WTC11 (cell line): ENCODE measurements at regions not wholly inside any gene's neighbourhood (a gene's known extent, or its start where the extent isn't known, plus 50 kb on each side); places are given as distances from the start of the nearest gene placed in this dataset.

Experiments
- ATAC-seq: fragments of 200-7000 bp; cut with Tn5 transposase; 2 replicates; pipeline ENCODE4 v1.10.0; 2021; ENCODE audit warnings: mild to moderate bottlenecking, moderate library complexity
- CTCF ChIA-PET: fragments of 300-600 bp; sonication (Branson Sonifier 250); formaldehyde crosslinking; loops from one replicate; lab custom pipeline; 2021; ENCODE audit warnings: antibody characterized with exemption; lab: Charles Lee
- POLR2A ChIA-PET: fragments of 350-600 bp; sonication (Branson Sonifier 250); formaldehyde crosslinking; loops from one replicate; lab custom pipeline; 2021; ENCODE audit warnings: antibody characterized with exemption; lab: Charles Lee
- DNase-seq: peaks from one replicate; pipeline ENCODE4 v3.0.0; 2021; ENCODE audit warnings: low spot score
- H3K27ac Mint-ChIP-seq: 2 replicates; pipeline ENCODE4 v1.8.0; 2021; ENCODE audit warnings: mixed read lengths
- H3K27me3 Mint-ChIP-seq: 2 replicates; pipeline ENCODE4 v1.8.0; 2021; ENCODE audit warnings: low read depth, mild to moderate bottlenecking, moderate library complexity, mixed read lengths
- H3K36me3 Mint-ChIP-seq: 2 replicates; pipeline ENCODE4 v1.8.0; 2021; ENCODE audit warnings: mixed read lengths
- H3K4me1 Mint-ChIP-seq: 2 replicates; pipeline ENCODE4 v1.8.0; 2022; ENCODE audit warnings: mixed read lengths
- H3K4me3 Mint-ChIP-seq: 2 replicates; pipeline ENCODE4 v1.8.0; 2021; ENCODE audit warnings: mild to moderate bottlenecking, moderate library complexity, mixed read lengths
- H3K9me3 Mint-ChIP-seq: 2 replicates; pipeline ENCODE4 v1.8.0; 2021; ENCODE audit warnings: mixed read lengths
- ELF4 ChIP-seq: sonication (generic); formaldehyde crosslinking; IDR thresholded peaks from 2 replicates; pipeline ENCODE4 v1.8.1; 2022; ENCODE audit warnings: low read depth, mild to moderate bottlenecking, moderate library complexity, missing genetic modification reagents
- GRHL2 ChIP-seq: fragments of 250-450 bp; sonication (Bioruptor Pico); IDR thresholded peaks from 2 replicates; pipeline ENCODE4 v1.8.0; 2022; ENCODE audit warnings: mild to moderate bottlenecking, moderate library complexity; ENCODE audit not compliant: insufficient replicate concordance, severe bottlenecking
- JUN ChIP-seq: sonication (generic); formaldehyde crosslinking; IDR thresholded peaks from 2 replicates; pipeline ENCODE4 v1.8.0; 2023; ENCODE audit warnings: mild to moderate bottlenecking, missing genetic modification reagents
- SOX15 ChIP-seq: fragments of 250-450 bp; sonication (Bioruptor Pico); IDR thresholded peaks from 2 replicates; pipeline ENCODE4 v1.9.0; 2021; ENCODE audit warnings: mild to moderate bottlenecking
- TCF7 ChIP-seq: sonication (generic); formaldehyde crosslinking; IDR thresholded peaks from 2 replicates; pipeline ENCODE4 v1.8.0; 2022; ENCODE audit warnings: mild to moderate bottlenecking, low read depth, missing genetic modification reagents, moderate library complexity
- ZBTB21 ChIP-seq: sonication (generic); formaldehyde crosslinking; IDR thresholded peaks from 2 replicates; pipeline ENCODE4 v1.8.1; 2023; ENCODE audit warnings: mild to moderate bottlenecking, missing genetic modification reagents, borderline replicate concordance
- ZNF219 ChIP-seq: sonication (generic); formaldehyde crosslinking; IDR thresholded peaks from 2 replicates; pipeline ENCODE4 v1.8.0; 2023; ENCODE audit warnings: missing genetic modification reagents, mild to moderate bottlenecking, borderline replicate concordance
- ZNF416 ChIP-seq: fragments of 250-450 bp; sonication (Bioruptor Pico); IDR thresholded peaks from 2 replicates; pipeline ENCODE4 v1.9.0; 2021; ENCODE audit warnings: mild to moderate bottlenecking, inconsistent platforms
- TF ChIP-seq, protein P1 (sequence below): sonication (generic); formaldehyde crosslinking; IDR thresholded peaks from 2 replicates; pipeline ENCODE4 v1.8.0; 2023; ENCODE audit warnings: missing genetic modification reagents, mild to moderate bottlenecking, borderline replicate concordance
- TF ChIP-seq, protein P2 (sequence below): sonication (generic); formaldehyde crosslinking; IDR thresholded peaks from 2 replicates; pipeline ENCODE4 v1.8.1; 2022; ENCODE audit warnings: missing genetic modification reagents, borderline replicate concordance
- TF ChIP-seq, protein P3 (sequence below): sonication (generic); formaldehyde crosslinking; IDR thresholded peaks from 2 replicates; pipeline ENCODE4 v1.8.0; 2023; ENCODE audit warnings: mild to moderate bottlenecking, missing genetic modification reagents
- TF ChIP-seq, protein P4 (sequence below): sonication (generic); formaldehyde crosslinking; IDR thresholded peaks from 2 replicates; pipeline ENCODE4 v1.8.1; 2023; ENCODE audit warnings: mild to moderate bottlenecking, missing genetic modification reagents, moderate library complexity
- TF ChIP-seq, protein P5 (sequence below): sonication (generic); formaldehyde crosslinking; IDR thresholded peaks from 2 replicates; pipeline ENCODE4 v1.8.1; 2022; ENCODE audit warnings: mild to moderate bottlenecking, moderate library complexity, missing genetic modification reagents
- TF ChIP-seq, protein P6 (sequence below): sonication (generic); formaldehyde crosslinking; IDR thresholded peaks from 2 replicates; pipeline ENCODE4 v1.8.1; 2022; ENCODE audit warnings: low read depth, missing genetic modification reagents, borderline replicate concordance
- TF ChIP-seq, protein P7 (sequence below): fragments of 200-600 bp; IDR thresholded peaks from 2 replicates; pipeline ENCODE4 v1.8.0; 2022; ENCODE audit warnings: antibody characterized with exemption

DNA sequence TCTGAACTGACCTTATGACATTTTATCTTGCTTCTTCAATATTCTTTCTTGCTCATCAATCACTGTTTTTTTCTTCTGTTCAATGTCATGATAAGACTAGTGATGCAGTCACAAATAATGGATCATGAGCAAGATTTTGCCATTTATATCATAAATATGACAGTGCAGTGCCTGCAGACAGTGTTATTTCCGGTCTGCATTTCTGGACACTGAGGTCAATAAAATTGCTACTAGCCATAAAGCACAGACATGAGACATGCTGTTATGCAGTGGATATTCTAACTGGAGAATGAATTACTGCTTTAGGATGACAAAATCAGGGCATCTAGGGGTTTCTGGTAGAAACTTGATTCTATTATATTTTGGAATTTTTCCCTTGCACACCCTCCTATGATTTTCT is 1509.7 kb upstream of the LRRTM3 start (continued):
- TF ChIP-seq, protein P1, sequence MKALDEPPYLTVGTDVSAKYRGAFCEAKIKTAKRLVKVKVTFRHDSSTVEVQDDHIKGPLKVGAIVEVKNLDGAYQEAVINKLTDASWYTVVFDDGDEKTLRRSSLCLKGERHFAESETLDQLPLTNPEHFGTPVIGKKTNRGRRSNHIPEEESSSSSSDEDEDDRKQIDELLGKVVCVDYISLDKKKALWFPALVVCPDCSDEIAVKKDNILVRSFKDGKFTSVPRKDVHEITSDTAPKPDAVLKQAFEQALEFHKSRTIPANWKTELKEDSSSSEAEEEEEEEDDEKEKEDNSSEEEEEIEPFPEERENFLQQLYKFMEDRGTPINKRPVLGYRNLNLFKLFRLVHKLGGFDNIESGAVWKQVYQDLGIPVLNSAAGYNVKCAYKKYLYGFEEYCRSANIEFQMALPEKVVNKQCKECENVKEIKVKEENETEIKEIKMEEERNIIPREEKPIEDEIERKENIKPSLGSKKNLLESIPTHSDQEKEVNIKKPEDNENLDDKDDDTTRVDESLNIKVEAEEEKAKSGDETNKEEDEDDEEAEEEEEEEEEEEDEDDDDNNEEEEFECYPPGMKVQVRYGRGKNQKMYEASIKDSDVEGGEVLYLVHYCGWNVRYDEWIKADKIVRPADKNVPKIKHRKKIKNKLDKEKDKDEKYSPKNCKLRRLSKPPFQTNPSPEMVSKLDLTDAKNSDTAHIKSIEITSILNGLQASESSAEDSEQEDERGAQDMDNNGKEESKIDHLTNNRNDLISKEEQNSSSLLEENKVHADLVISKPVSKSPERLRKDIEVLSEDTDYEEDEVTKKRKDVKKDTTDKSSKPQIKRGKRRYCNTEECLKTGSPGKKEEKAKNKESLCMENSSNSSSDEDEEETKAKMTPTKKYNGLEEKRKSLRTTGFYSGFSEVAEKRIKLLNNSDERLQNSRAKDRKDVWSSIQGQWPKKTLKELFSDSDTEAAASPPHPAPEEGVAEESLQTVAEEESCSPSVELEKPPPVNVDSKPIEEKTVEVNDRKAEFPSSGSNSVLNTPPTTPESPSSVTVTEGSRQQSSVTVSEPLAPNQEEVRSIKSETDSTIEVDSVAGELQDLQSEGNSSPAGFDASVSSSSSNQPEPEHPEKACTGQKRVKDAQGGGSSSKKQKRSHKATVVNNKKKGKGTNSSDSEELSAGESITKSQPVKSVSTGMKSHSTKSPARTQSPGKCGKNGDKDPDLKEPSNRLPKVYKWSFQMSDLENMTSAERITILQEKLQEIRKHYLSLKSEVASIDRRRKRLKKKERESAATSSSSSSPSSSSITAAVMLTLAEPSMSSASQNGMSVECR: no peak
- TF ChIP-seq ZNF416 (CRISPR knock-in tag) (no peak), ZBTB21 (CRISPR knock-in tag) (no peak)
- TF ChIP-seq, protein P2, sequence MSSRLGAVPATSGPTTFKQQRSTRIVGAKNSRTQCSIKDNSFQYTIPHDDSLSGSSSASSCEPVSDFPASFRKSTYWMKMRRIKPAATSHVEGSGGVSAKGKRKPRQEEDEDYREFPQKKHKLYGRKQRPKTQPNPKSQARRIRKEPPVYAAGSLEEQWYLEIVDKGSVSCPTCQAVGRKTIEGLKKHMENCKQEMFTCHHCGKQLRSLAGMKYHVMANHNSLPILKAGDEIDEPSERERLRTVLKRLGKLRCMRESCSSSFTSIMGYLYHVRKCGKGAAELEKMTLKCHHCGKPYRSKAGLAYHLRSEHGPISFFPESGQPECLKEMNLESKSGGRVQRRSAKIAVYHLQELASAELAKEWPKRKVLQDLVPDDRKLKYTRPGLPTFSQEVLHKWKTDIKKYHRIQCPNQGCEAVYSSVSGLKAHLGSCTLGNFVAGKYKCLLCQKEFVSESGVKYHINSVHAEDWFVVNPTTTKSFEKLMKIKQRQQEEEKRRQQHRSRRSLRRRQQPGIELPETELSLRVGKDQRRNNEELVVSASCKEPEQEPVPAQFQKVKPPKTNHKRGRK: no peak
- TF ChIP-seq, protein P3, sequence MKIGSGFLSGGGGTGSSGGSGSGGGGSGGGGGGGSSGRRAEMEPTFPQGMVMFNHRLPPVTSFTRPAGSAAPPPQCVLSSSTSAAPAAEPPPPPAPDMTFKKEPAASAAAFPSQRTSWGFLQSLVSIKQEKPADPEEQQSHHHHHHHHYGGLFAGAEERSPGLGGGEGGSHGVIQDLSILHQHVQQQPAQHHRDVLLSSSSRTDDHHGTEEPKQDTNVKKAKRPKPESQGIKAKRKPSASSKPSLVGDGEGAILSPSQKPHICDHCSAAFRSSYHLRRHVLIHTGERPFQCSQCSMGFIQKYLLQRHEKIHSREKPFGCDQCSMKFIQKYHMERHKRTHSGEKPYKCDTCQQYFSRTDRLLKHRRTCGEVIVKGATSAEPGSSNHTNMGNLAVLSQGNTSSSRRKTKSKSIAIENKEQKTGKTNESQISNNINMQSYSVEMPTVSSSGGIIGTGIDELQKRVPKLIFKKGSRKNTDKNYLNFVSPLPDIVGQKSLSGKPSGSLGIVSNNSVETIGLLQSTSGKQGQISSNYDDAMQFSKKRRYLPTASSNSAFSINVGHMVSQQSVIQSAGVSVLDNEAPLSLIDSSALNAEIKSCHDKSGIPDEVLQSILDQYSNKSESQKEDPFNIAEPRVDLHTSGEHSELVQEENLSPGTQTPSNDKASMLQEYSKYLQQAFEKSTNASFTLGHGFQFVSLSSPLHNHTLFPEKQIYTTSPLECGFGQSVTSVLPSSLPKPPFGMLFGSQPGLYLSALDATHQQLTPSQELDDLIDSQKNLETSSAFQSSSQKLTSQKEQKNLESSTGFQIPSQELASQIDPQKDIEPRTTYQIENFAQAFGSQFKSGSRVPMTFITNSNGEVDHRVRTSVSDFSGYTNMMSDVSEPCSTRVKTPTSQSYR: no peak

DNA sequence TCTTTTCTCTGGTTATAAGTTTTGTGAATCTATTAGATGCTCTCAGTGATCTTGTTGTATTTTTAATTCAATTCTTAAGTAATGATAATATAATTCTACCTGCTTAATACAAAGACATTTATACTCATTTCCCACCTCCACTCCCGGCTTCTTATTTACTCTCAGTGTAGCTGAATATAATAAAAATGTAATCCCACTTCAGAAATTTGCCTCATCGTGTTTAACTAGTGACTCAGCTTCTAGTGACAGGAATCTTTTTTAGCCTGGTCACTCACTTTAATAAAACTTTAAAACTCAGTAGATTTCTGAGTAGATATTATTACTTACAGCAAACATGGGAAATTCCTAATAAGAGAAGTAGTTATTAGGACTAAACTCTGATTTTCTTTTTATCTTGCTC is 1506.2 kb upstream of the LRRTM3 start:
- Mint-ChIP-seq H3K4me1 (no peaks in the 10 kb centered on the region), H3K36me3 (peaks cover 22% of the 10 kb centered on the region), H3K27ac (no peak overlapping the region), H3K4me3 (no peak overlapping the region), H3K27me3 (no peaks in the 10 kb centered on the region; the same call in 1 of the 2 replicates), H3K9me3 (peaks cover 40% of the 10 kb centered on the region)
- ATAC-seq (no peak), DNase-seq (no peak)
- ChIA-PET CTCF (no interaction called here), POLR2A (no interaction called here)
- no peak for TF ChIP-seq ELF4 (CRISPR knock-in tag)
- no peak for TF ChIP-seq TCF7
- TF ChIP-seq, protein P4, sequence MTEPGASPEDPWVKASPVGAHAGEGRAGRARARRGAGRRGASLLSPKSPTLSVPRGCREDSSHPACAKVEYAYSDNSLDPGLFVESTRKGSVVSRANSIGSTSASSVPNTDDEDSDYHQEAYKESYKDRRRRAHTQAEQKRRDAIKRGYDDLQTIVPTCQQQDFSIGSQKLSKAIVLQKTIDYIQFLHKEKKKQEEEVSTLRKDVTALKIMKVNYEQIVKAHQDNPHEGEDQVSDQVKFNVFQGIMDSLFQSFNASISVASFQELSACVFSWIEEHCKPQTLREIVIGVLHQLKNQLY (CRISPR knock-in tag): no peak
- no peak for TF ChIP-seq JUN (CRISPR knock-in tag)
- TF ChIP-seq, protein P1: no peak
- TF ChIP-seq, protein P5, sequence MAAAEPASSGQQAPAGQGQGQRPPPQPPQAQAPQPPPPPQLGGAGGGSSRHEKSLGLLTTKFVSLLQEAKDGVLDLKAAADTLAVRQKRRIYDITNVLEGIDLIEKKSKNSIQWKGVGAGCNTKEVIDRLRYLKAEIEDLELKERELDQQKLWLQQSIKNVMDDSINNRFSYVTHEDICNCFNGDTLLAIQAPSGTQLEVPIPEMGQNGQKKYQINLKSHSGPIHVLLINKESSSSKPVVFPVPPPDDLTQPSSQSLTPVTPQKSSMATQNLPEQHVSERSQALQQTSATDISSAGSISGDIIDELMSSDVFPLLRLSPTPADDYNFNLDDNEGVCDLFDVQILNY (CRISPR knock-in tag): no peak
- TF ChIP-seq ZNF219 (CRISPR knock-in tag): no peak
- no peak for TF ChIP-seq SOX15 (CRISPR knock-in tag)
- TF ChIP-seq GRHL2 (CRISPR knock-in tag): no peak
- TF ChIP-seq ZNF416 (CRISPR knock-in tag): no peak
- TF ChIP-seq, protein P6, sequence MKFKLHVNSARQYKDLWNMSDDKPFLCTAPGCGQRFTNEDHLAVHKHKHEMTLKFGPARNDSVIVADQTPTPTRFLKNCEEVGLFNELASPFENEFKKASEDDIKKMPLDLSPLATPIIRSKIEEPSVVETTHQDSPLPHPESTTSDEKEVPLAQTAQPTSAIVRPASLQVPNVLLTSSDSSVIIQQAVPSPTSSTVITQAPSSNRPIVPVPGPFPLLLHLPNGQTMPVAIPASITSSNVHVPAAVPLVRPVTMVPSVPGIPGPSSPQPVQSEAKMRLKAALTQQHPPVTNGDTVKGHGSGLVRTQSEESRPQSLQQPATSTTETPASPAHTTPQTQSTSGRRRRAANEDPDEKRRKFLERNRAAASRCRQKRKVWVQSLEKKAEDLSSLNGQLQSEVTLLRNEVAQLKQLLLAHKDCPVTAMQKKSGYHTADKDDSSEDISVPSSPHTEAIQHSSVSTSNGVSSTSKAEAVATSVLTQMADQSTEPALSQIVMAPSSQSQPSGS: no peak
- TF ChIP-seq, protein P7, sequence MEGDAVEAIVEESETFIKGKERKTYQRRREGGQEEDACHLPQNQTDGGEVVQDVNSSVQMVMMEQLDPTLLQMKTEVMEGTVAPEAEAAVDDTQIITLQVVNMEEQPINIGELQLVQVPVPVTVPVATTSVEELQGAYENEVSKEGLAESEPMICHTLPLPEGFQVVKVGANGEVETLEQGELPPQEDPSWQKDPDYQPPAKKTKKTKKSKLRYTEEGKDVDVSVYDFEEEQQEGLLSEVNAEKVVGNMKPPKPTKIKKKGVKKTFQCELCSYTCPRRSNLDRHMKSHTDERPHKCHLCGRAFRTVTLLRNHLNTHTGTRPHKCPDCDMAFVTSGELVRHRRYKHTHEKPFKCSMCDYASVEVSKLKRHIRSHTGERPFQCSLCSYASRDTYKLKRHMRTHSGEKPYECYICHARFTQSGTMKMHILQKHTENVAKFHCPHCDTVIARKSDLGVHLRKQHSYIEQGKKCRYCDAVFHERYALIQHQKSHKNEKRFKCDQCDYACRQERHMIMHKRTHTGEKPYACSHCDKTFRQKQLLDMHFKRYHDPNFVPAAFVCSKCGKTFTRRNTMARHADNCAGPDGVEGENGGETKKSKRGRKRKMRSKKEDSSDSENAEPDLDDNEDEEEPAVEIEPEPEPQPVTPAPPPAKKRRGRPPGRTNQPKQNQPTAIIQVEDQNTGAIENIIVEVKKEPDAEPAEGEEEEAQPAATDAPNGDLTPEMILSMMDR: no peak
